Cerebellar cortex (tissue), 1 donor: ENCODE measurements at regions not wholly inside any gene's neighbourhood (a gene's known extent, or its start where the extent isn't known, plus 50 kb on each side); places are given as distances from the start of the nearest gene placed in this dataset.
A peak's percentile ranks its signal among the peaks of the same experiment; 100 is the strongest.

Source experiments
- DNase-seq: peaks from one replicate; pipeline ENCODE4 v3.0.0-alpha.2; 2015; ENCODE audit warnings: low spot score

DNA sequence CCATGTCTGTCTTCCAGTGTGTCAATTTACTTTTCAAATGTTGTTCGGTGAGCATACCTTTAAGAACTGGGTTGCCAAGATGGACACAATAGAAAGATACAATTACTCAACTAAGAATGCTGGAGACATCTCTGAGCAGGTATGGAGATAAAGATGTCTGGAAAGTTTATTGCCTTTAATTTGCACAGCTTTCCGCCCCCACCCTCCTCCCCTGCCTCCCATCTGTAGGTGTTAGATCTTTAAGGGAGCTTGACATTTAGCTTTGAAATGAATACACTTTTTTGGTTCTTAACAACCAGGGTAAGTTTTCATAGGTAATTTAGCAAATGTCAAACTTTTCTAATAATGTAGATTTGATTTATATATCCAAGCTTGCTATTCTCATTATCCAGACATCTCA, 104.4 kb downstream of the BTBD3 start:
- no peak for DNase-seq

DNA sequence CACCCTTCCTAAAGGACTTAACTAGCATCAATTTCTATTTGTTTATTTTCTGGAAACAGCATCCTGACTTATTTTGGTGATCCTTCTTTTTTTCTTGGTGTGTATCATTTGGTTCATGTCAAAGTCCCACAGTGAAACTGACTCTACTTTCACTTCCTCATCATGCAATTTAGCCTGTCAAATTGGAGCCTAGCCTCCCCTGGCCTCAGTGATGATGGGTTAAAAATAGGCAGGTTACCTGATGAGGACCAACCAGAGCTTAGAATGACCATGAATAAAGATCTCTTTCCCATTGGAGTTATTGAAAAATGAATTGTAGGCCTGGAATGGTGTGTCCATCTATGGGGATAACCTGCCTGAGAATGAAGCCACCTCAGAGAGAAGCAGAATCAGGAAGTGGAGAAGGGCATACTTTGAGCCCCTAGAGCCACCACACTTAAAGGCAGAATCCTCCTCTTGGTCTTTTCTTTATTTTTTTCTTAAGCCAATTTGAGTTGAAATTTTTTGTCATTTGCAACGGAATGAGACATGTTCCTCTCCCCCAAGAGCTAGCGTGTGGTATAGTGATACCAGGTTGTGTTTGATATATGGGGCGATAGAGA, 105.6 kb downstream of the BTBD3 start:
- no peak for DNase-seq

DNA sequence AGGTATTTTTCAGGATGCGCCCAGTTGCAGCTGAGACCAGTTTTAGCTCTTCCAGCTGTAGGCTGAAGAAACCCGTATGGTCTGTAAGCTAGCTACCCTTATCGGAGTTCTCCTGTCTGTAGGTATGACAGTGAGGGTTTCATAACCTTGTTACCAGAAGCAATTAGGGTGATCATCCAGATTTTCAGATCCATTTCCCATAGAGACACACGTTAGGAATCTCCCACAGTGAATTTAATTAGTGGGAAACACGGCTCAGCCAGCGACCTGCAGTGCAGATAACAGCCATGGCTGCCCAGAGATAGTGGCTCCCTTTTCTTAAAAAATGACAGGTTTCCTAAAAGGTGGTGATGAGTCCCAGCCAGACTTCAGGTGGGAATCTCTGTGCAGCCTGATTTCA, 111.1 kb downstream of the BTBD3 start:
- peak; percentile 46 for DNase-seq

DNA sequence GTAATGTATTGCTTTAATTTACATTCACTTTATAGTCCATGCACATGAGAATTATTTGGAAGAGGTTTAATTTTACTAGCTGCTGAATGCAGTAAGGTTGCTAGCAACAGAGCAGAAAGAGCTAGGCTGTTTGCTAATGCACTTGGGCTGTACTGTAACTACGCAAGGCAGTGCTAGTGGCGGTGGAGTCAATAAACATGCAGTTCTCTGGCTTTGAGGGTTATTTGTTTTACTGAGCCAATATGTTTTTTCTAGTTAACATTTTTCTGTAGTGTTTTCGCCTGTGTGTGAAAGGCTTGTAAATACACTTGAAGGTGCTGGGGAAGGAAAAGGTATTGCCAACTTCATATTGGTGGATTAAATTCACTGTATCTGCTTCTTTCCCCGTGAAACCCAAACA, 112.8 kb downstream of the BTBD3 start:
- no peak for DNase-seq

DNA sequence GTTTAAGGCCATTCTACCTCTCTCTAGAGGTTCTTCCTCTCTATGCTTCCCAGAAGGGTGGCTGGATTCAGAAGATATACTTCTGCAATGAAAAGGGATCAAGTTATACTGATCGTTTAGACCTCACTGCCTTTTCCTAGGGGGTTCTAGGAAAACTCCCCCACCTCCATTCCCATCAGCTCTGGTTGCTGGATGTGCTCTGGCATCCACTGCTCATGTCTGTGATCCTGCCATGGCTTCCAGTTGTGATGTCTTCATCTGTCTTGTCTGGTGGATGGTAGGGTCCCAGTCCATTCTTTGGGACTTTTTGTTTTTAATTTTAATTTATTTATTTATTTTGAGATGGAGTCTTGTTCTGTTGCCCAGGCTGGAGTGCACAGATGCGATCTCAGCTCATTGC, 118.4 kb downstream of the BTBD3 start:
- DNase-seq: no peak

DNA sequence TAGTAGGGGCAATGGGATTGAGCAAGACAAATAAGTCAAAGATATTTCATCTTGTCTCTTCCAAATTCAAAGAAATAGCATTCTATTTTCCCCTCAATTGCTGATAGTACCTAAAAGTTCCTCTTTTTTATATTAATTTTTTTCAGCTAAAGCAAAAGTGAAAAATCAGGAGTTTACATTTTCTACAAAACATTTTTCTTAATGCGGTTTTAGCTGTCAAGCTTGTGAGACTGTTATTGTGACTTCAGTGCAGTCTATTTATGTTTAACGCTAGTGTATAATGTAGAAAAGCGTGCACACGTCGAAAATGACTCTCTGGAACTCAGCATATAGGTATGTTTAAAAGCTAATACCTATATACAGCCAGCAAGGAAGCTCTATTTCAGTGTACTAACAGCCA, 119.8 kb downstream of the BTBD3 start:
- no peak for DNase-seq

DNA sequence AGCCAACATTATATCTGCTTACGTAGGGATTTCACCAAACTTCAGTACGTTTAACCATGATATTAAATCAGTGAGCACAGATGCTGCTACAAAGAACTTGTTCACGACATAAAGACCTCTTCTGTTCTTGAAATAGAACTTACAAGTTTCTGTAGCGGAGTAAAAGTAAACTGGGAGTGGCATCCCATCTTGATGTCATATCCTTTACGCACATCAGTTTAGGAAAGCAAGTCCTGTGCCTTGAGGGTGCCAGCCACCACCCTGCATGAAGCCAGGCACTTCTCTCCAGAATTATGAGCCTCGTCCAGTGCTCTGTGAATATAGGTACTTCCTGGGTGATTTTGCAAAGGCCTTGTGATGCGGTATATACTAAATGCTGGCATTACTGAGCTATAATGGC, 122.6 kb downstream of the BTBD3 start:
- no peak for DNase-seq

DNA sequence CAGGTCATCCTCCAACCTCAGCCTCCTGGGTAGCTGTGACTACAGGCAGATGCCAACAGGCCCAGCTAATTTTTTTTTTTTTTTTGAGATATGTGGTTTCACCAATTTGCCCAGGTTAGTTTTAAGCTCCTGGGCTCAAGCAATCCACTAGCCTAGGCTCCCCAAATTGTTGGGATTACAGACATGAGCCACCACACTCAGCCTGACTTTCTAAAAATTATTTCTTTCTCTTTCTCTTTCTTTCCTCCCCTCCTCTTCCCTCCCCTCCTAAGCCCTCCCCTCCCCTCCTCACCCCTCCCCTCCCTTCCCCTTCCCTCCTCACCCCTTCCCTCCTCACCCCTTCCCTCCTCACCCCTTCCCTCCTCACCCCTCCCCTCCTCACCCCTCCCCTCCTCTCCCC, 127.3 kb downstream of the BTBD3 start:
- no peak for DNase-seq

DNA sequence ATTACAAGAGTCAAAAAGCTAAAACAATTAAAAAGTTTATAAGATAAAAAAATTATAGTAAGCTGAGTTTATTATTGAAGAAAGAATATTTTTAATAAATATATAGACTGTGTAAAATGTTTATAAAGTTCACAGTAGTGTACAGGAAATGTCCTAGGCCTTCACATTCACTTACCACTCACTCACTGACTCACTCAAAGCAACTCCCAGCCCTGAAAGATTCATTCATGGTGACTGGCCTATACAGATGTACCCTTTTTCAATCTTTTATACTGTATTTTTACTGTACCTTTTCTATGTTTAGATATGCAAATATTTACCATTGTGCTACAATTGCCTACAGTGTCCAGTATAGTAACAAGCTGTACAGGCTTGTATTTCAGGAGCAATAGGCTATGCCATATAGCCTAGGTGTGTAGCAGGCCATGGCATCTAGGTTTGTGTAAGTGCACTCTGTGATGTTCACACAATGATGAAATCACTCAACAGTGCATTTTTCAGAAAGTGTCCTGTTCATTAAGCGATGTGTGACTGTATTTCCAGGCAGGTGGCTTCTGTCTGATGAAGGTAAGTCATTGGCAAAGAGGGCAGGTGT, 130.2 kb downstream of the BTBD3 start:
- no peak for DNase-seq

DNA sequence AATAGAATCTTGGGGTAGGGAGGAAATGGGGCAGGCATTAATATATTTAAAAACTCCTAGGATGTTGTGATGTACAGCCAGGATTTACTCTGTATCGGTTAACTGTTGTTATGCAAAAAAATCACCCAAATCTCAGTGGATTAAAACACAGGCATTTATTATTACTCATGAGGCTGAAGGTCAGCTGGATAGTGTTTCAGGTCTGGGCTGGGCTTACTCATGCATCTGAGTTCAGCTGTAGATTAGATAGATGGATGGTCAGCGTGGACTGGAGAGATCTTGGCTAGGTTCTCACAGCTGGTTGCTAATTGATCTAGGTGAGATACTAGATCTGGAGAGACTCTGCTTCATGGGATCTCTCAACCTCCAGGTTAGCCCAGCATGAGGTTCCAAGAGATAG, 131.4 kb downstream of the BTBD3 start:
- DNase-seq: no peak

DNA sequence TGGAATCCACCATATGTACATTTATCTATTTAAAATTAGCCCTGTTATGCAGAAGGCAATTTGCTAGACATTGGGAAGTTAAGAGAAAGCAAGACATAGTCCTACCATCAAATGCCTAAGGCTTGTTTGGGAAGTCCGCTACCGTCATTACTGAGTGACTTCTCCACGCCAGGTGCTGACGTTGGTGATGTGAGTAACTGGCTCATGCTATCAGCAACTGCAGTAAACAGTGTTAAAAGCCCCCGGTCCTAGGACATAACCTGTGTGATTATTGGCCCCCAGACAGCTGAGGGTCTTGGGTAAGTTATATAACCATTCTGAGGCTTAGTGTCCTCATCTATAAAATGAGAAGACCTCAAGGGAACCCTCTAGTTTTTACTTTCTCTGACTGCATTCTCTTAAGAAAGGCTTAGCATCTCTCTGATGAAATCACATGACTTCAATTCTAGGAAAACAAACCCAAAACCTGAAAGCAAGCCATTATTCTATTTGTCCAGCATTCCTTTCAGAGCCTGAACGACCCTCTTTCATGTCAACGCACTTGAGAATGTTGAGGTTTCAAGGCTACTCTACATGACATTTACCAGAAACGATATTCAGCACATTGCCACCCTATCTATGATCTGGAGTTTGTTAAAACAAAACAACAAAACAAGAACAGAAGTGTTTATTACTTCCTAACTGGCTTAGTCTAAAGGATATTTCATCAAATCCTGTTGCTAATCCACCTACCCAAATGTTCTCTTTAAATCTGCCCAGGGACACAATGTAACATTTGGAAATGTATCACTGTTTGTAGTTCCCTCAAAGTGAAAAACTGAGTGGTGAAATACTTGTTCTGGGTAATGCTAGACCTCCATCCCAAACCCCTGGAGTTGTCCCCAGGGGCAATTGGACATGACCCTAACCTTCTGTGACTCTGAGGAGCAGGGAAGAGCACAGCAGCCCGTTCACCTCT, 133.8 kb downstream of the BTBD3 start:
- DNase-seq: no peak

DNA sequence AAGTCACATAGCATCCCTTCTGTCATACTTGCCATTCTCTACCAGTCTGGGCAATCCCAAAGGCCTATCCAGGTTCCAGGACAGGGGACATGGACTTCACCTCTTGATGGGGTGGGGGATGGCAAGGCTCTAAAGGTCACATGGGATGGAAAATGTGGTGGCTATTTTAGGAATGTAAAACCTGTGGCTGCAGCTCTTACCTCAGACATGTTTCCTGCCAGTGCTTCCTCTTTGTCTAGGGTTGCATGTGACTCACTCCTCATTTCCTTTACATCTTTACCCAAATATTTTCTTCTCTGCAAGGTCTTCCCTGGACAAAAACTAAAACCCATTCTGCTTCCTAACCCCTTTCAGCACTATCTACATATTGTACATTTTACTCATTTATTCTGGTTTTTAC, 135.7 kb downstream of the BTBD3 start:
- DNase-seq: no peak

DNA sequence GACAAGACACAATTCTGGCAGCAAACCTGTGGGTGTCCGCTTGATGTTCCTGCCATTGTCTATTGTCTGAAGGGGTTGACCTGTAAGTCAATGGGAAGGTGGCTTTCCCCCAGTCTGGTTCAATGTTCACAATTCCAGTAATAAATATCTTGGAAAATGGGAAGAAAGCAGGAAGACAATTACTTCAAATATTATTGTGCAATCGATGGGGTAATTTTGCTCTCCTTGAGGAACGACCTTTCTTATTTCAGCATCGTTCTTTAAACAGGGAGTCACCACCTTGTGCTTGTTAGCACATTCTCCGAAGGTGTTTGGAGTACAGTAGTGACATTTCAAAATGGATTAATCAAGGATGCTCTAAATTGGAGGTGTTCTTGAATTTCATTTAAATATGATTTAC, 136.9 kb downstream of the BTBD3 start:
- no peak for DNase-seq

DNA sequence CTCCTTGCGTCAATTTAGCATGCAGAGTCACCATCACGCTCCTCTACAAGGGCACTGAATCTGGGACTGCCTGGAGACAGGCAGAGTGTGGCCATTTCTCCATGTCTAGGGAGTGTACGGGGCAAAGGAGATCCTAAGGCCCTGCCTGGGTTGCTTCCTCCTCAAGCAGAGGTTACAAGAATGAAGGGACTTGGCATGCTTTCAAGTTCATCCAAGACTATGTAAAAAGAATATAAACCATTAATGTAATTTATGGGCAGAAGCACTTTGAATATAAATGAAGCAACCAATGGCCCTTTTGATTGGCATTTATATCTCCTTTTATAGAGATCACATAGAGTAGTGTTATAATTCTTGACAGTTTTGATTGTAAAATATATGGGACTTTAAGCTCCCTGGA, 137.5 kb downstream of the BTBD3 start:
- no peak for DNase-seq

DNA sequence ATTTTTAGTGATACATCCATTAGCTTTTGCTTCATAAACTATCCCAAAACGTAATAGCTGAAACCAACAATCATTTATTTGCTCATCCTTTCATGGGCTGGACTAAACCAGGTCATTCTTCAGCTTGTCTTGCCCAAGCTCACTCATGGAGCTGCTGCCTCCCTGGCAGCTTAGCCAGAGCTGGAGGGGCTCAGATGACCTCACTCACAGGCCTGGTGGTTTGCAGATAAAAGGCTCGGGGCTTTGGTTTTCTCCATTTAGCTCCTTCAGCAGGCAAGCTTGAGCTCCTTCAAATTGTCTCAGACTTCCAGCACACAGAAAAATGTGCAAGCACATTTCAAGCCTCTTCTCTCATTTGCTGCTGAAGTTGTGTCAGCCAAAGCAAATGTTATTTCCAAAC, 139.1 kb downstream of the BTBD3 start:
- DNase-seq: no peak

DNA sequence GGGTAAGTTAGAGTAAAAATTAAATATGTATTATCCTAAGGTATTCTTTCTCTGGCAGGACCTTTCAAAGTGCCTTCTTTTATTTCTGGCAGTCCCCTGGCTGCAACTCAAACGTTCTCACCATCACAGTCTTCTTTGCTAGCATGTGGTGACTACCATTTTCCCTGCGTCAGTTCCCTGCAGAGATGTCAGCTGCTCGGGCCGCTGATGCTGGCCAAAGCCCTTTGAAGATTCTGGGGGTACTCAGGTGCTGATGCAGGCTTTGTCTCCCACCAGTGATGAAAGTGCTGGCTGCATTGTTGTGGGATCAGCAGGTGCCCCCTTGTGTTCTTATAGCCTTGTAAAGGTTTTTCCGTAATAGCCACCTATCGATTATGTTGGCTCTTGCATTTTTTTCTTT, 140.1 kb downstream of the BTBD3 start:
- peak; percentile 45 for DNase-seq

DNA sequence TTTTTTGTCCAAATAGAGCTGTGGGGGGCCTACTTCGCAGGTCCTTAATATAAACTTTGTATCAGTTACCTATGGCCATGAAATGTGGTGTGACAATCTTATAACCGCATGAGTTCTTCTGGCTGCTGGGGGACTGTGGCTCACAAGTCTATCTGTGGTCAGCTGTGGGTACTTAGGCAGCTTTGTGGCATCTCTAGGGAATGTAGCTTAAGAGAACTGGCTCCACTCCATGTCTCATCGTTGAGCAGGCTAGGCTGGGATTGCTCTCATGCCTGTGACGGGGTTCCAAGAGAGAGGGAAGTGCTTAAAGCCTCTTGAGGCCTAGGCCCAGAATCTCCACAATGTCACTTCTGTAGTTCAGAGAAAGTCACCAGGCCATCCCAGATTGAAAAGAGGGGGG, 140.5 kb downstream of the BTBD3 start:
- no peak for DNase-seq

DNA sequence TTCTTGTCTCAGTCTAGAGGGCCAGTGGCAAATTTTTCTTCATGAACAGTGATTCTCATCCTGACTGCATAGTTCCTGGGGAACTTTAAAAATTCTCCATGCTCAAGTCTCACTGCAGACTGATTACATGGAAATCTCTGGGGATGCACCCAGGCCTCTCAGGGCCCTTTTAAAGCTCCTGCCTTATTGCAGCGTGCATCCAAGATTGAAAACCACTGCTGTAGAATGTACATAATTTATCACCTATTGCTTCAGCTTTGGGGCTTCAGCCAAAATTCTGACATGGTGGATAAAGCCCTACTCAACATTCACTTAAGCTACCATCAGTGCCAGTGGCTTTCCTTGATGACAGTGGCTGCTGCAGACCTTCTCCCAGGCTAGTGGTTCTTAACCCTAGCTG, 143.8 kb downstream of the BTBD3 start:
- no peak for DNase-seq

DNA sequence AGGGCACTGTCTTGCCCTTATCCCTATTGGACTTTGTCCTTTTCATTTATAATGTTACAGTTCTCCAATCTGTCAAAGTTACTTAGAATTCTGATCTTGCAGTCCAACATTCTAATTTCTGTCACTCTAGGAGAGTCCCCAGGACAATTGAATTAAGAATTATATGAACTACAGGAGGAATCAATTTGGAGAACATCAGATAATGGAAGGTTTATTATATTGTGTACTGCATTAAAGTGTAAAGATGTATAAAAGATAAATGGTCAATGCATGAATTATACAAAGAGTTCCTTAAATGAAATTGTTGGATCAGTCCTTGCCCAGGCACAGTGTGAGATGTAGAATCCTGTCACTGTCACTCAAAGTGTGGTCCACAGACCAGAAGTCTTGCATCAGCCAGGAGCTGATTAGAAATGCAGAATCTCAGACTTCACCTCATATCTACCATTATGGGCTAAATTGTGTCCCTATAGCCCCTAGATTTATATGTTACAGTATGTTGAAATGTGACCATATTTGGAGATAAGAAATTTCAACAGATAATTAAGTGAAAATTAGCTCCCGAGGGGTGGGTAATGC, 145.5 kb downstream of the BTBD3 start:
- no peak for DNase-seq

DNA sequence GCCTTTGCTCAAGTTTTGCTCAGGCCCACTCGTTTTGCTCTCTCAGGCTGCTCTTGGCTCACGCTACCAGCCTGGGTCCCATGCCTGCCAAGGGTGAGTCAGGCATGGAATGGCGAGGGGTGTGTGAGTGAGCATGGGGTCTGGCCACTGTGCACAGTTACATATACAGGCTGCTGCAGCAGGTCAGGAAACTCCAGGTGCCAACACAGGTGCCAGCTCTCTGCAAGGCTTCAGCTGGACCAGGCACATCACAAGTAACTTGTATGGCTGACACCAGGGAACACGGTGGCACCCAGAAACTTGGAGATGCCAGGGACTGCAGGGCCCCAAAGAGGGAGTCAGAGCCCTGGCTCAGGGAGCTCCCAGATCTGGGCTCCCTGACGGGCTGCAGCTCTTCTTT, 146.8 kb downstream of the BTBD3 start:
- DNase-seq: no peak

DNA sequence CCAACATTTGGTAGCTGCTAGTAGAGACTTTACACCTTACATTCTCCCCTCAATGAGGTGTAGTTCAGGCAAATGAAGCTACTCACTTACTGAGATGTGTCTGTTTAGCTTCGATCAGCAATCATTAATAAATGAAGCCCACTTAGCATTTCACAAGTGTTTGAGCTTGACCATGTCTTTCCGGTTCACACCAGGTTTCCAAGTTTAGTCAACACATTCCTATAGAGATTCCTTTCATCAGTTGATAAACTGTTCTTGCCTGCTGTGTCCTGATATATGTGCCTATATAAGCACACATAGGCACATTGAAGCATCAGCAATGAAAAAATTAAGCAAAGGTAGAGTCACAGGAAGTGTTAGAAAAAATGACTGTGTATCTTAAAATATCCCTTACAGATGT, 150.0 kb downstream of the BTBD3 start:
- peak; percentile 17 for DNase-seq

DNA sequence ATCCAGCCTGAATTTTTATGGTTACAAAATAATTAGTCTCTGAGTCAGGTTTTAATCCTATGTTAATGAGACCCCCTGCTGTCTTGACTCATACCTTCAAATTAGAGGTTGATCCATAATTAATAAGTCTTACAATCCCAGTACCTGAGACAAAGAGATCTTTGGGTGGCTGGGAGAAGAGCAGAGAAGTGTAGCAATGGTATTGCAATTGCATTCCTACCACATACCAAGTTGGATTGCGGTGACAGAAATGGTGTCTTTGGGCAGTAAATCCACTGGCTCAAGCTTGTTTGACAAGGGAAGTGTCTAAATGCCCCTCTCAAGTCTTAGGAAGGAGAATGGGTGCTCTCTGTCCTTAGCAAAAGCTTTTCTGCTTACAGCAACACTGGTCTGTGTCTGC, 150.4 kb downstream of the BTBD3 start:
- peak; percentile 36 for DNase-seq

DNA sequence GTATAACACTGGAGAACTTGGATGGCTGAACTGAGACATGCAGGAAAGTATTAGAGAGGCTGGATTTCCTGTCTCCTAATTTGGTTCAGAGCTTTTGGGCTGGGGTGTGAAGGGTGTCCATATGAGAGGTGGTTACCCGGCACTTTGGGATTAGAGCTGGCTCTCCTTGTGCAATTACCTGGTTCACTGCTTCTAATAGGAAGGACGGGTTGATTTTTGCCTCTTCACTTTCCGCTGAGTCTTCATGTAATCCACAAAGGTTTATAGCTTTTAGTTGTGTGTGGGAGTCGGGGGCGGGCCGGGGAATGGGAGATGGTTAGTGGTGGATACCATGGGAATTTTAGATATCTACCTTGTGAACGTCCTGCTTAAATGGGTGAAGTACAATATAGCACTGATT, 151.5 kb downstream of the BTBD3 start:
- DNase-seq: no peak
